Right lobe of liver (tissue), 6 donors: ENCODE measurements at regions not wholly inside any gene's neighbourhood (a gene's known extent, or its start where the extent isn't known, plus 50 kb on each side); places are given as distances from the start of the nearest gene placed in this dataset.

Source experiments
- ATAC-seq, 4 donors: fragments of 200-7000 bp; cut with Tn5 transposase; one replicate each; pipeline ENCODE4 v1.9.1; 2020; ENCODE audit warnings: mild to moderate bottlenecking in 4 of 4, moderate library complexity in 4 of 4
- DNase-seq, 3 donors: peaks; one replicate each; pipeline ENCODE4 v3.0.0-alpha.2; 2020
- H3K27ac ChIP-seq, 3 donors: fragments of 200-600 bp; one replicate each; pipeline ENCODE4 v1.8.0; 2022
- H3K27me3 ChIP-seq, 2 donors: fragments of 200-600 bp; one replicate each; pipeline ENCODE4 v1.8.0; 2022
- H3K36me3 ChIP-seq, 4 donors: fragments of 200-600 bp; sonication (generic) in 1 of 4; one replicate each; pipeline versions ENCODE4 v1.5.1 to v1.8.0; 2017 to 2022; ENCODE audit warnings: control low read depth in 1 of 4
- H3K4me1 ChIP-seq, 4 donors: fragments of 200-600 bp; sonication (generic) in 1 of 4; one replicate each; pipeline versions ENCODE4 v1.5.1 to v1.8.0; 2017 to 2022; ENCODE audit warnings: control low read depth in 1 of 4
- H3K4me3 ChIP-seq, 3 donors: fragments of 200-600 bp; one replicate each; pipeline ENCODE4 v1.8.0; 2022
- H3K9me3 ChIP-seq, 4 donors: fragments of 200-600 bp; sonication (generic) in 1 of 4; one replicate each; pipeline versions ENCODE4 v1.5.1 to v1.8.0; 2017 to 2022; ENCODE audit warnings: control low read depth in 1 of 4
- POLR2A ChIP-seq: fragments of 450-650 bp; IDR thresholded peaks from one replicate; pipeline ENCODE4 v1.6.1; 2017; ENCODE audit warnings: antibody characterized with exemption, mild to moderate bottlenecking
- whole genome bisulfite sequencing: methylation state at CpG from one replicate; pipeline ENCODE4 v1.1.6; 2018; ENCODE audit warnings: low coverage, low lambda C conversion rate; ENCODE audit not compliant: insufficient coverage; ENCODE audit errors: missing lambda C conversion rate; 5-methylcytosine and 5-hydroxymethylcytosine counted together
- intact Hi-C, 2 donors: fragments of 100-400 bp; cut with DNase I; formaldehyde crosslinking; loops; one replicate each; pipeline versions ENCODE4 v1.11.2 to v1.14.1; 2022
- TF ChIP-seq, protein P1 (sequence below), 4 donors: fragments of 200-600 bp in 3 of 4; fragments of 450-650 bp in 1 of 4; IDR thresholded peaks; one replicate each; pipeline versions ENCODE4 v1.5.1 to v1.8.0; 2016 to 2022; ENCODE audit warnings: antibody characterized with exemption in 4 of 4, mild to moderate bottlenecking in 2 of 4
- donor health status: DM: no; HTN: yes; CAD: no.
- donor health status: DM: no; HTN: no; CAD: no.
- donor health status: DM: no; HTN: no; CAD: no.
- donor health status: DM: no; HTN: yes; CAD: no.
- donor health status: DM: no; HTN: yes; CAD: no.

DNA sequence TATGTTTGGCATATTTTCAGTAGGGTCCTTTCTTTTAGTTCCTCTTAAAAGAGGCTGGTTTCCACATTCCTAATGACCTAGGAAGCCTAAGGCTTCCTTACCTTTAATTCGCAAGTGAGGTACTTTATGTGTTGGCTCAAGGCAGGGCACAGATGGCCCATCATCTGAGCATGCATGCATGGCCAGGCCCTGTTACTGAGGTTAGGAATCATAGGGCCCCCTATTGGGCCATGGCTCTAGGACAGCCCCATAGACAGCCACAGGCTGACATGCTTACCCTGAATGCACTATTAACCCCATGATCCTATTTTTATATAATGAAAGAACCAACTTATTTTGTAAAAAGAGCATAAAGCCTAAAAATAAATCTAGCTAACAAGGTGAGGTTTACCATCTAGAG is 271.4 kb downstream of the ELAVL2 start:
- H3K27ac ChIP-seq = no peak overlapping the region
- ATAC-seq = no peak
- WGBS = 89% methylated on average over 1 of the region's 1 CpG
- TF ChIP-seq, protein P1, sequence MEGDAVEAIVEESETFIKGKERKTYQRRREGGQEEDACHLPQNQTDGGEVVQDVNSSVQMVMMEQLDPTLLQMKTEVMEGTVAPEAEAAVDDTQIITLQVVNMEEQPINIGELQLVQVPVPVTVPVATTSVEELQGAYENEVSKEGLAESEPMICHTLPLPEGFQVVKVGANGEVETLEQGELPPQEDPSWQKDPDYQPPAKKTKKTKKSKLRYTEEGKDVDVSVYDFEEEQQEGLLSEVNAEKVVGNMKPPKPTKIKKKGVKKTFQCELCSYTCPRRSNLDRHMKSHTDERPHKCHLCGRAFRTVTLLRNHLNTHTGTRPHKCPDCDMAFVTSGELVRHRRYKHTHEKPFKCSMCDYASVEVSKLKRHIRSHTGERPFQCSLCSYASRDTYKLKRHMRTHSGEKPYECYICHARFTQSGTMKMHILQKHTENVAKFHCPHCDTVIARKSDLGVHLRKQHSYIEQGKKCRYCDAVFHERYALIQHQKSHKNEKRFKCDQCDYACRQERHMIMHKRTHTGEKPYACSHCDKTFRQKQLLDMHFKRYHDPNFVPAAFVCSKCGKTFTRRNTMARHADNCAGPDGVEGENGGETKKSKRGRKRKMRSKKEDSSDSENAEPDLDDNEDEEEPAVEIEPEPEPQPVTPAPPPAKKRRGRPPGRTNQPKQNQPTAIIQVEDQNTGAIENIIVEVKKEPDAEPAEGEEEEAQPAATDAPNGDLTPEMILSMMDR (IDR thresholded peaks at IDR 0.05) = no peak
- TF ChIP-seq POLR2A = no peak
- H3K36me3 ChIP-seq = no peaks in the 10 kb centered on the region
- intact Hi-C loops = no loop called here
- H3K4me1 ChIP-seq = no peaks in the 10 kb centered on the region
- no peak for DNase-seq
- no peaks in the 10 kb centered on the region for H3K9me3 ChIP-seq
- no peak overlapping the region for H3K4me3 ChIP-seq
- H3K27me3 ChIP-seq = no peaks in the 10 kb centered on the region

DNA sequence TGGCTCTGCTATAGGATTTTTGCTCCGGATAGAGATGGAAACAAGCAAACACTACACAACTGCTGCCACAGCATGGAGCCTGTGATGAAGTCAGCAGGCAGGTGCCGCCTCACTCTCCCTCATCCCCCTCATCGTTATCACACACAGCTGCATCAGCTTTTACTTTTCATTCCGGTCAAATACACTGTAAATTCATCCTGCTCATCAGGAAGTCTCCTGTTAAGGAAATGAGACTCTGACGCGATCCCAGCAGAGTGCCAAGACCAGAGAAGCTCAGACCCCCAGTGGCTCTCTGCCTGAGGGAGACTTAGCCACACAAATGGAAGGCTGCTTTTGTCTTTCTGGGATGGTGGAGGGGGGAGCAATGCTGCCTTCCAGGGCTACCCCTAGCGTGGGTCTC is 270.2 kb downstream of the ELAVL2 start:
- H3K36me3 ChIP-seq = no peaks in the 10 kb centered on the region
- H3K27me3 ChIP-seq = no peaks in the 10 kb centered on the region
- H3K4me1 ChIP-seq = no peaks in the 10 kb centered on the region
- H3K9me3 ChIP-seq = no peaks in the 10 kb centered on the region
- ATAC-seq (no peak), DNase-seq (no peak)
- no peak overlapping the region for H3K27ac ChIP-seq
- no peak overlapping the region for H3K4me3 ChIP-seq
- intact Hi-C loops = no loop called here
- WGBS = 21% methylated on average over 6 of the region's 7 CpGs
- no peak for TF ChIP-seq POLR2A
- TF ChIP-seq, protein P1 (IDR thresholded peaks at IDR 0.05) = no peak

DNA sequence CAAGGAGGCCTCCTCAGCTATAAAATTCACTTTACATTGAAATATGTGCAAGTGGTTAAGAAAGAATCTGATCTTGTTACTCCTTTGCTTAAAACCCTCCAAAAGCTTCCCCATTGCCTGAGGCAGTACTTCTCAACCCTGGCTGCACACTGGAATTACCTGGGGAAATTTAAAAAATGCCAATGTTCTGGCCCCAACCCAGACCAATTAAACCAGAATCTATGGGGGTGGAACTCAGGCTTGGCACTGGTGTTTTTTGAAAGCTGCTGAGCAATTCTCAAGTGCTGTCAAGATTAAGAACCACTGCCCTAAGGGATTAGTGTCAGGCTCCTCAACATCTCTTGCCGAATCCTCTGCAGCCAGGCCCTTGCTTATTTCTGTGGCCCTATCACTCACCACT is 269.6 kb downstream of the ELAVL2 start:
- TF ChIP-seq POLR2A = no peak
- TF ChIP-seq, protein P1 (IDR thresholded peaks at IDR 0.05) = no peak
- no CpG with 5 or more reads among the region's 1 CpG for WGBS
- no peaks in the 10 kb centered on the region for H3K27me3 ChIP-seq
- DNase-seq (no peak), ATAC-seq (no peak)
- no peak overlapping the region for H3K4me3 ChIP-seq
- intact Hi-C loops = no loop called here
- no peaks in the 10 kb centered on the region for H3K36me3 ChIP-seq
- no peaks in the 10 kb centered on the region for H3K4me1 ChIP-seq
- H3K27ac ChIP-seq = no peak overlapping the region
- no peaks in the 10 kb centered on the region for H3K9me3 ChIP-seq

DNA sequence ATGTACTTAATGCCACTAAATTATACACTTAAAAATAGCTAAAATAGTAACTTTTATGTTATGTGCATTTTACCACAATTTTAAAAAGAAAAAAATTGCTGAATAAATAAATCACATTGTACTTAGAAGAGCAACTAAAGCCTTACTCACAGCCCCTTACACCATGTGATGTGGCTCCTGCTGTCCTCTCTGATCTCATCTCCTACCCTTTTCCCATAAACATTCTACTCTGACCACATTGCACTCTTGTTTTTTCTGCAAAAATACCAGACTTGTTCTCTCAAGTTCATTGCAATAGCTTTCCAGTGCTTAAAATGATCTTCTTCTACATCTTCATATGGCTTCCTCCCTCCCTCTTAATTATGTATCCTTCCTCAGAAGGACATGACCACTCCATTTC is 268.4 kb downstream of the ELAVL2 start:
- intact Hi-C loops = no loop called here
- no peaks in the 10 kb centered on the region for H3K27me3 ChIP-seq
- no peak overlapping the region for H3K27ac ChIP-seq
- DNase-seq = no peak
- ATAC-seq = no peak
- H3K36me3 ChIP-seq = no peaks in the 10 kb centered on the region
- no peak overlapping the region for H3K4me3 ChIP-seq
- TF ChIP-seq, protein P1 (IDR thresholded peaks at IDR 0.05) = no peak
- TF ChIP-seq POLR2A = no peak
- H3K4me1 ChIP-seq = no peaks in the 10 kb centered on the region
- no peaks in the 10 kb centered on the region for H3K9me3 ChIP-seq

DNA sequence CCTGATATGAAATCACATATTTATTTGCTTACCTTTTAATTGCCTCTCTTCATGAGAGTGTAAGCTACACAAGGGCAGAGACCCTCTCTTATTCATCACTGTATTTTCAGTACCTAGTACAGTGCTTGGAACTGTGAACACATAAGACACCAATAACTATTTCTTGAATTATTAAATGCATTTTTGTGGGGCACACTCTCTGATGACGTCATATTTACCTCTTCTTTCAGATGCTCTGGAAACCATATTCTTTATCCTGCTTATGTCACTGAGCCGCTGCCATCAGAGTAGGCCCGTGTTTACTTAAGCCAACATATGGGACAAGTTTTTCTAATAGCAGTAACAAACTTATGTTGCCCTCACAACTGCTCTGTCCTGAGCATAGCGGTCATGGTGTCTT is 266.5 kb downstream of the ELAVL2 start:
- ATAC-seq = no peak
- Histone ChIP-seq H3K36me3 (no peaks in the 10 kb centered on the region), H3K27me3 (no peaks in the 10 kb centered on the region), H3K27ac (no peak overlapping the region), H3K4me3 (no peak overlapping the region), H3K9me3 (no peaks in the 10 kb centered on the region), H3K4me1 (no peaks in the 10 kb centered on the region)
- intact Hi-C loops = no loop called here
- no peak for DNase-seq
- WGBS = 74% methylated on average over 4 of the region's 4 CpGs
- TF ChIP-seq, protein P1 (IDR thresholded peaks at IDR 0.05) = no peak
- no peak for TF ChIP-seq POLR2A
